Inflammatory macrophage (primary cell): ENCODE measurements at regions not wholly inside any gene's neighbourhood (a gene's known extent, or its start where the extent isn't known, plus 50 kb on each side); places are given as distances from the start of the nearest gene placed in this dataset.
A peak's percentile ranks its signal among the peaks of the same experiment; 100 is the strongest.
"Not testable (repeated sequence)": the region's sequence is repeated elsewhere in the genome, so short reads cannot be mapped to it uniquely, and the experiment has no call there.

Experiments
- DNase-seq, 2 donors: peaks; one replicate each; pipeline ENCODE4 v3.0.0-alpha.2; 2020 to 2022

DNA sequence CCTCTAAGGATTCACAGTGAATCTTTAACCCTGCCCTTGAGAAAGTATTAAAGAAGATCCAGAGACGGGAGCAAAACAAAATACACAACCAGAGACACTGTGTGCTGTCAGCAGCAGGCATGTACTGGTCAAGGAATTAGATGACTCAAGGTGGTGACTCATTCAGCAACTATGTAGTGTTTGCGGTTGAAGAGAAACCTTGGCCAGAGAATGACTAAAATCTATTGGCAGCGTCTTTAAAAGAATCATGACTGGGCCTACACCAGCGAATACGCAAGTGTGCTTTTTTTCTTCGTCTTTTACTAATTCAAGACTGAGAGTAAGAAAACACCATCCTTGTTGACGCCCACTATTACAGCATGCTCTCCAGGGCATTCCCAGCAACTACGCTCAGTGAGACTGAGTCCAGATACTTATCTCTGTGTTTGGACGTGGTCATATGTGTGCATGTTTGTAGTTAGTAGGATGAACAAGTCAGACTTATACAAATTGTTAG, 72.4 kb upstream of the BACH2 start:
- peak; percentile 79 to 82 for DNase-seq

DNA sequence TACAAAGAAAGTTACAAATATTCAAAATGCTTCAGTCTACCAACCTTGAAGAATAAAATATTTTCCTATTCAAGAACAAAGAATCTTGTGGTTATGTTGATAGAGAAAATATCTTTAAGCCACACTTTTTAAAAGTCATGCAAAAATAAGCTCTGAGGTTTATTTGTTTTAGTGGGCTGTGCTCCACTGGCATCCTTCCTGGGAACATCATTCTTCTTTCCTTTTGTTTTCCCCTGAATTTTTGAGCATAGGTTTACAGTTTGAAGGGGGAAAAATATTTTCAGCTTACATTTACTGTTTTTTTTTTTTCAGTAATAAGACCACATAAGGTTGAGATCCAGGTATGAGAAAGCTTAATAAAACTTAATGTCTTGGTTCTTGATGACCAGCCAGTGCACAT, 72.0 kb upstream of the BACH2 start:
- no peak for DNase-seq

DNA sequence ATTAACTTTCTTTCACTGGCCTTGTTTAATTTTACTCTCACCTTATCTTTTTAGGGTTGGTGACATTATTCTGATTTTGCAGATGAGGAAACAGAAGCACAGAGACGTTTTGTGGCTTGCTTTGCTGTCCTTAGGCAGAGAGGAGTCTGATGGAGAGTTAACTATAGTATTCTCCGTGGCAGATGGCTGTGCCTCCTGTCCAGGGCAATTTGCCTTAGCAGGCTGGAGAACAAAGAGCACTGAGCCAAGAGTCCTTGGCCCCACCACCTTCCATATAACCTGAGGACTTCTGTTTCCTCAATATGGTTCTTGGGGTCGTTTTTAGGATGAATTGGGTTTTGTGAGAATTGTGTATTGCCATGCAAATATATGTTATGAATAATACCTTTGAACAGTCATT, 71.4 kb upstream of the BACH2 start:
- DNase-seq, result no peak

DNA sequence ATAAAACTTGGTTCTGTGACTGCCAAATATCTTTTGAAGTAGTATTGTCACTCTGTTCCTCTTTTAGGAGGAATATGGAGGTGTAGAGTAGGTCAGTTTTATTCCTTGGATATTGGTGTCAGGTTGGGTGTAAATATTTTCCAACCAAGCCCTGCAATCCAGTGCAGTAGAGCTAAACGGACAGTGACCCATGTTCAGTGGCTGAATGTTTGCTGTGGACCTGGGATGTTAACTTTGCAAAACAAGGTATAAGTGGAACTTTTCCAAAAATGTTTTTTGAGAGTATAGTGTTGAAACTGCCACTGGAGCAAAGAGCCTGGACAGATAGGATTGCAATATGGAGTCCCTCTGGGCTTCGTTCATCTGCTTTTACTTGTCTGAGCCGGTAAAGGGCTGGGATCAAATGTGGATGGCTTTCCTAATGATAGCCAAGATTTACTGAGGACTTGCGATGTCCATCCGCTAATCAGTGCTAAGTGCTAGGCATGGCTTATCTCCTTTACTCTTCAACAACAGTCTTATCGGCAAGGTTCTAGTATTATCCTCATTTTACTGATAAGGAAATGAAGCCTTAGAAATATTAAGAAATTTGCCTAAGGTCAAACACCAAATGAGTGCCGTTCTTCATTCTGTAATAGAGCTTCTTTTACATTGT, 69.0 kb upstream of the BACH2 start:
- DNase-seq, result no peak

DNA sequence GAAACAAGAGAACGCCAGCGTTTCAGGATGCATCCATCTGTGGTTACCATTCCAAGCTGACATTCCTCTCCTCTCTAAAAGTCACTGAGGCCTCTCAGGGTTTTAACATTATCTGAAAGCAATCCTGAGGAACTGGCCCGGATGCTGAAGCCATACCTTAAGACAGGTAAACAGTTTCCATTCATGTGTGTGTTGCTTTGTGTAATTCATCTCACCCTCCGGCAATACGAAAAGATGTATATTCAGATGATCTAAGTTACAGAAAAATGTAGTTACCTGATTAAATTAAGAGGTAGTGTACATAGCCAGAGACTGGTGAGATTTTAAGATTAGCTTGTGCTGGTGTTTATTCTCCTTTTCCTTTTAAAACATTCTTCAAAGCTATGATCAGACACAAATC, 68.4 kb upstream of the BACH2 start:
- DNase-seq, result no peak

DNA sequence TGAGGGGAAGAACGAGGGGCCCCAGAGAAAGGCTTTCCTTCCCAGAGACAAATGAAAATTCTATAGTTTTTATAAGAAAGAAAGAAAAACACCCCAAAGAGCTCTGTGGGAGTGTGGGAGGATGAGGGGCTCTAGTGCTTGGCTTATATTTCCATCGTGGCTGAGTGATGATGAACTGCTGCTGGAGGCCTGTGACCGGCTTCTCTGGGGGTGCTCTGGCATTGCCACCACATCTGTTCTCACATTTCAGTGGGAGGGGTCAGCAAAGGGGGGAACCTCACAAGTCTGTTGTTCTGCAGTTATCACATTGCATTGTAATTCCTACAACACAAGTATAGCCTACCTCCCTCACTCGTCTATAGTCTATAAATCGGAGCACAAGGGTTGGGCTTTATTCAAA, 67.6 kb upstream of the BACH2 start:
- no peak for DNase-seq

DNA sequence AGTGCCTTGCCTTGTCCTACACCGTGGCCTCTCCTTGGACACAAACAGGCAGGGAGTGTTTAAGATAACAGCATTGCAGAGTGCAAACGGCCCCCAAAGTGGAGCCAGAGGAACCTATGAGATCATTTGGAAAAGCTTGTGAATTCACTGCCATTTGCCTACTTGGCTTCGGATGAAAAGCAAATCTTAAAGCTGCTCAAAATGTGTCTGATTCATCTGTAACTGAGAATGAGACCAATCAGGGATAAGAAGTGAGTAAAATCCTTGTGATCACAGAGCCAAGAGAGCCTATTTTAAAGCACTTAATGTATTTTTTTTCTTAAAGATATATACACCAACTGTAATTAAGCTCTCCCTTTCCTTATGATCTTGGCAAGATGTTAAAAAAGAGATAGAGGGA, 65.7 kb upstream of the BACH2 start:
- no peak for DNase-seq

DNA sequence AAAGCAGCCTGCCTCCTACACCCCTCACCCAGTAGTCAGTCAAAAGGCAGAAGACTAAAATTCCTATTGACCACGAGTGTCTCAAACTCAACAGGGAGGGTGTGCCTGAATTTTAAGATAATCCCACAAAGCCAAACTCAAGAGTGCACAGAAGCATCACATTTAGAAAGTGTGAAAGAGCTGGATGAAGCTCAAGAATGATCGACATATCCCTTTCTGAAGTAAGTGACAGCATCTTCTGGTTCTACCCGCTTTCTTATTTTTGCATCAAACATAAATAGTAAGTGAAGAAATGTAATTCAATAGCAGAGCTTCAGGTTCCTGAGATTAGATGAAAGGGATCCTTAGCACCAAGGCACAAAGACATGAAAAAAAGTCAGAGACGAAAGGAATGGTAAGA, 64.5 kb upstream of the BACH2 start:
- no peak for DNase-seq

DNA sequence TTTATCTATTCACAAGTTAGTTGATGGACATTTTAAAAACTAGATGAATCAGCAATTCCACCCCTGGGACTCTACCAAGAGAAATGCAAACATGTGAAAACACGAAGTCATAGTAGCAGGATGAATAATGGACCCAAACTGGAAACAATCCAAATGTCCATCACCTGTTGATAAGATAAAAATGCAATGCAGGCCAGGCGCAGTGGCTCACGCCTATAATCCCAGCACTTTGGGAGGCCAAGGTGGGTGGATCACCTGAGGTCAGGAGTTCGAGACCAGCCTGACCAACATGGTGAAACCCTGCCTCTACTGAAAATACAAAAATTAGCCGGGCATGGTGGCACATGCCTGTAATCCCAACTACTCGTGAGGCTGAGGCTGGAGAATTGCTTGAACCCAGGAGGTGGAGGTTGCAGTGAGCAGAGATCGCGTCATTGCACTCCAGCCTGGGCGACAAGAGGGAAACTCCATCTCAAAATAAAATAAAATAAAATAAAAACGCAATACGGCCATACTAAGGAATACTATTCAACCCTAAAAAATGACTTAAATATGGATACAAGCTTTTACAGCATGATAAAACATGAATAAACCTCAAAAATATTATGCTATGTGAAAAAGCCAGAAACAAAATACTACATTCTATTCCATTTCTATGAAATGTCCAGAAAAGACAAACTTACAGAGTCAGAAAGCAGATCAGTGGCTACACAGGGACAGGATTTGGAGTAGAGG, 61.6 kb upstream of the BACH2 start:
- DNase-seq, result not testable (repeated sequence)

DNA sequence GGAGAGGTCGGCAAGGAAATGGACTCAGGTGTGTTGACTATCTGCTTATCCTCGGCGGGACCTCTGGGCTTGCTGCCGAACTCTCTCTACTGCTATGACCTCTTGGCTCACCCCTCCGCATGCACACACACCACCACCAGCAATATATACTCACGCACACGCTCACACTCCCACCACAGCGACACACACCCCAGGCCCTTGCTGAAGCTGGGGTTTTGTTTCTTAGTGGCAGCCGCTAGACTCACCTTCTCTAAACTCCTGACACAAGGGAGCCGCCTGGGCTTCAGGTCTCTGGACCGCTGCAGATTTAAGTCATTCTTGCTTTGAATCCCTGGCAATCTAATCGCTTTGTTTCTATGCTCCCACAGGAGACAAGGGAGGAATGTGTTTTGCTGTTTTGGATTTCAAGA, 59.4 kb upstream of the BACH2 start:
- DNase-seq, result no peak

DNA sequence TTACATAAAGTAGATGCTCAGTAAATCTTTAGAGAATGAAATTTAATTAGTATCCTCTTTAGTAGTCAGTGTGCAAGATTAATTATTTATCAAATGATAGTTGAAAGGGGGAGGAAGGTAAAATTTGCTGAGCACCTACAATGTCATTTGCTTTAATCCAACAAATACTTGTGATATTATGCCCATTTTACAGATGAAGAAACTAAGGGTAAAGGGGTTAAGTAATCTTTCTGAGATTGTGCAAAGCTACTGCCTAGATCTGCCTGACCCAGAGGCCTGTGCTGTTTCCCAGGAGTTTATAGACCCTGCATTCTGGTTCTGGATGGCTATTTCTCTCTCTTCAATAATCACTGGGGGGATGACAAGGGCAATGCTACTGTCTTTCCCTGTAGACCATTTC, 58.3 kb upstream of the BACH2 start:
- DNase-seq, result no peak

DNA sequence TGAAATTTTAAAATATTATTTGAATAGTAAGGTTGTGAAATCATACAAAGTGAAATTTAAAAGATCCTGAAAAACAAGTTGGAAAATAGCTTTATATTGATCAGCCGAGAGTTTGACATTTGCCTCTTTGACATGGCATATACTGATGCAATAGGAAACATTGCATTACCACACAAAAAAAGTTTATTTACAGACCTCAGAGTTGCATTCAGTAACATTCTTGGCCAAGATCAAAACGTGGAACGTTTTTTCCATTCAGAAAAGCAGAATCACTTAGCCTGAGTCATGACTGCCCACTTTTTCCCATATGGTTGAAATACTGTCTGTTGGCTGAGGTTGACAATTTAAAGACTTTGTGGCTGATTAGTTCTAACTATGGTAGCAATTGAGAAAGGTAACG, 55.1 kb upstream of the BACH2 start:
- DNase-seq, result peak; percentile 83 to 92

DNA sequence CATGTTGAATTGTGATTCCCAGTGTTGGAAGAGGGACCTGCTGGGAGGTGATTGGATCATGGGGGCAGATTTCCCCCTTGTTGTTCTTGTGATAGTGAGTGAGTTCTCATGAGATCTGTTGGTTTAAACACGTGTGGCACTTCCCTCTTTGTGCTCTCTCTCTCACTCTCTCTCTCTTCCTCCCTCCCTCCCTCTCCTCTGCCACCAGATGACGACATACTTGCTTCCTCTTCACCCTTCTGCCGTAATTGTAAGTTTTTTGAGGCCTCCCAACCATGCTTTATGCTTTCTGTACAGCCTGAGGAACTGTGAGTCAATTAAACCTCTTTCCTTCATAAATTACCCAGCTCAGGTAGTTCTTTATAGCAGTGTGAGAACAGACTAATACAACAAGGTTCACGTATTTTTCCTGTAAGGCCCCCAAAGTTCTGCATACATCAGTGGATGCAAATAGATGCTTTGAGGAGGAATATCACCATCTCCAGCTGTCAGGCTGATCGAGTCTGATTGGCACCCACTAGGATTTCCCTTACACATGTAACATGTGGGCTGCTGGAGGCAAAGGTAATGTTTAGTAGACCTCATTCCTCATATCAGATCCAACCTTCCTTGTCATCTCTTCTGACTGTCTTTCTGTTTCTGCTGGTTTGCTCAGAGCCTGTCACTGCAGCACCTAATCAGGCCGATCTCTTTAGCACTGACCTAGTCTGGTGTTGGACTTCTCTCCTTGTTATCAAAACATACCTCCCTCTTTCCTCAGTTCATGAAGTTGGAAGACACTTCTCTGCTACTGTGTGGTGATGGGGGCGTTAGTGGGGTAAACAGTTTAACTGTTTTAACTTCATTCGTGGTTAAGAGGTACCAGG, 54.3 kb upstream of the BACH2 start:
- peak; percentile 72 to 84 for DNase-seq

DNA sequence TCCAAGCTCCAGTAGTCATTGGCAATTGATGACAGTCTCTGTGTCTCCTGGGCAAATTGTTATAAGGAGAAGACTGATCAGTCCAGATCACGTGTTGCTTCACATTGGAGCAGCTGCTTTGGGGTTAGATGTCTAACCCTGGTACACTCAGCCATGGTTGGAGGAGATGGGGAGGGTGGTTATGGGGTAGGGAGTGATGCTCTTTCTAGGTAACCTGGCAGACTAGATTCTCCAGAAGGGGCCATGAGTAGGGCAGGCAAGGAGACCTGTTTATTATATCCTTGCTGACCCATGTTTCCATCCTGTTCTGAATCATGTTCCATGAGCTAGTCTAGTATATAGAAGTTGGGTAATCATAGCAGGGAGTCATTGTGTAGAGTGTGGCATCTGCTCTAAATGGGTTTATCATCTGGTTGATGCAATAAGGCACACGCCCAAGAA, 50.8 kb upstream of the BACH2 start:
- DNase-seq, result no peak

DNA sequence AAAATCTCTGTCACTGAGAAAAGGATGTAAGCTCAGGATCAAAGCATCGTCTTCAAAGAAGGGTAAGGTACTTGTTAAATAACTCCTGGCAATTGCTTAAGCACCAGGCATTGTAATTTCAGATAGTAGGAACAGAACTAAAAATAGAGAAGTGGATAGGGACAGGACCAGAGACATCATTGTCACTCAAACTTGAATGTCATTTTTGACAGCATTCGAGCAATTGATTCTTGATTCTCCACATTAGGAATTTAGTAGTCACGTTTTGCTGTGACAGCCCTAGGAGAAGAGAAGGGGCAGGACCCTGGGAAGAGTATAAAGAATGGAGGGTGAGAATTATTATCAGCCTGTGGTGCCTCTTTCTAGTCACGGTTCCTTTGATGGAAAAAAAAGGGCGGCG, 50.1 kb upstream of the BACH2 start:
- no peak for DNase-seq
